Neural cell (in vitro differentiated cells): ENCODE measurements at regions not wholly inside any gene's neighbourhood (a gene's known extent, or its start where the extent isn't known, plus 50 kb on each side); places are given as distances from the start of the nearest gene placed in this dataset.

ENCODE experiments used
- H2AFZ ChIP-seq: fragments of 200-600, 300-800 bp; sonication (generic), shearing (Covaris generic); 2 replicates; pipeline ENCODE4 v1.6.0; 2014; ENCODE audit warnings: low read depth, mild to moderate bottlenecking, antibody characterized with exemption, low read length, moderate library complexity
- H3F3A ChIP-seq: fragments of 200-600 bp; shearing (Covaris generic); 2 replicates; pipeline ENCODE4 v1.6.1; 2016; ENCODE audit warnings: mild to moderate bottlenecking, moderate library complexity, mixed read lengths, antibody characterized with exemption, low read length; ENCODE audit not compliant: insufficient read depth, poor library complexity, severe bottlenecking
- H3K27ac ChIP-seq: fragments of 200-600, 300-800 bp; sonication (generic), shearing (Covaris generic); 2 replicates; pipeline ENCODE4 v1.5.1; 2014; ENCODE audit warnings: mild to moderate bottlenecking, low read length, moderate library complexity
- H3K27me3 ChIP-seq: fragments of 300-800, 200-600 bp; sonication (generic), shearing (Covaris generic); 2 replicates; pipeline ENCODE4 v1.6.0; 2014; ENCODE audit warnings: mild to moderate bottlenecking, low read depth, low read length, moderate library complexity; ENCODE audit not compliant: insufficient read depth
- H3K36me3 ChIP-seq: fragments of 300-800, 200-600 bp; sonication (generic), shearing (Covaris generic); 2 replicates; pipeline ENCODE4 v1.5.1; 2014; ENCODE audit warnings: mild to moderate bottlenecking, antibody characterized with exemption, low read length, moderate library complexity; ENCODE audit not compliant: insufficient read depth
- H3K4me2 ChIP-seq: fragments of 300-800, 200-600 bp; sonication (generic), shearing (Covaris generic); 2 replicates; pipeline ENCODE4 v1.6.0; 2014; ENCODE audit warnings: mild to moderate bottlenecking, low read length
- H3K4me3 ChIP-seq: fragments of 300-800, 200-600 bp; sonication (generic), shearing (Covaris generic); 2 replicates; pipeline ENCODE4 v1.5.1; 2014; ENCODE audit warnings: mild to moderate bottlenecking, low read length, moderate library complexity
- H3K79me2 ChIP-seq: fragments of 200-600 bp; shearing (Covaris generic); replicated peaks from 2 replicates; pipeline ENCODE4 v1.6.0; 2014; ENCODE audit warnings: mild to moderate bottlenecking, low read length, moderate library complexity; ENCODE audit not compliant: insufficient read depth
- H3K9ac ChIP-seq: fragments of 300-800, 200-600 bp; sonication (generic), shearing (Covaris generic); 2 replicates; pipeline ENCODE4 v1.6.1; 2016; ENCODE audit warnings: mild to moderate bottlenecking, low read length, mixed read lengths
- H3K9me2 ChIP-seq: fragments of 200-600 bp; shearing (Covaris generic); 2 replicates; pipeline ENCODE4 v1.6.1; 2016; ENCODE audit warnings: mild to moderate bottlenecking, low read length, mixed read lengths; ENCODE audit not compliant: insufficient read depth
- H3K9me3 ChIP-seq: fragments of 200-600, 300-800 bp; sonication (generic), shearing (Covaris generic); 2 replicates; pipeline ENCODE4 v1.6.1; 2016; ENCODE audit warnings: mild to moderate bottlenecking, mixed run types, low read length, moderate library complexity, mixed read lengths
- H4K20me1 ChIP-seq: fragments of 200-600 bp; shearing (Covaris generic); 2 replicates; pipeline ENCODE4 v1.6.1; 2016; ENCODE audit warnings: mild to moderate bottlenecking, mixed run types; ENCODE audit not compliant: insufficient read depth
- CTCF ChIP-seq: fragments of 450-650 bp; IDR thresholded peaks from 2 replicates; pipeline ENCODE4 v1.5.1; 2014; ENCODE audit warnings: antibody characterized with exemption, mild to moderate bottlenecking, moderate library complexity; ENCODE audit not compliant: poor library complexity, severe bottlenecking
- EP300 ChIP-seq: fragments of 450-650 bp; conservative IDR thresholded peaks from 2 replicates; pipeline ENCODE4 v1.6.1; 2014; ENCODE audit warnings: antibody characterized with exemption, mild to moderate bottlenecking, moderate library complexity; ENCODE audit not compliant: poor library complexity, severe bottlenecking
- EZH2 ChIP-seq: fragments of 200-600, 300-800 bp; shearing (Covaris generic), sonication (generic); IDR thresholded peaks from 2 replicates; pipeline ENCODE4 v1.6.1; 2014; ENCODE audit warnings: antibody characterized with exemption, low read length, borderline replicate concordance, mild to moderate bottlenecking; ENCODE audit not compliant: insufficient read depth, poor library complexity, severe bottlenecking
- MXI1 ChIP-seq: fragments of 450-650 bp; conservative IDR thresholded peaks from 2 replicates; pipeline ENCODE4 v1.6.1; 2014; ENCODE audit warnings: antibody characterized with exemption, mild to moderate bottlenecking; ENCODE audit not compliant: poor library complexity, severe bottlenecking
- POLR2AphosphoS5 ChIP-seq: IDR thresholded peaks from 2 replicates; pipeline ENCODE4 v1.6.1; 2012
- RAD21 ChIP-seq: fragments of 450-650 bp; conservative IDR thresholded peaks from 2 replicates; pipeline ENCODE4 v1.6.1; 2014; ENCODE audit warnings: antibody characterized with exemption, mild to moderate bottlenecking, moderate library complexity
- REST ChIP-seq: IDR thresholded peaks from 2 replicates; pipeline ENCODE4 v1.6.1; 2012; ENCODE audit warnings: borderline replicate concordance
- SMC3 ChIP-seq: fragments of 450-650 bp; conservative IDR thresholded peaks from 2 replicates; pipeline ENCODE4 v1.6.1; 2014; ENCODE audit warnings: antibody characterized with exemption, mild to moderate bottlenecking, moderate library complexity; ENCODE audit not compliant: poor library complexity
- TAF1 ChIP-seq: IDR thresholded peaks from 2 replicates; pipeline ENCODE4 v1.6.1; 2012; ENCODE audit warnings: low read depth

GRCh38 chr5:68387074-68387796 is 171.7 kb downstream of the PIK3R1 start:
- Histone ChIP-seq H3K9me2 (no peaks in the 10 kb centered on the region), H3K27me3 (no peaks in the 10 kb centered on the region), H3K9ac (peak overlapping the region; percentile 32), H3K27ac (peak overlapping the region; percentile 83), H3K4me3 (peak overlapping the region; percentile 2), H3F3A (no peaks in the 10 kb centered on the region), H3K4me2 (no peak overlapping the region), H3K36me3 (no peaks in the 10 kb centered on the region), H2AFZ (peak overlapping the region; percentile 1), H4K20me1 (no peaks in the 10 kb centered on the region), H3K79me2 (no peaks in the 10 kb centered on the region), H3K9me3 (peaks cover 4% of the 10 kb centered on the region)
- TF ChIP-seq RAD21 (peak; percentile 51), SMC3 (no peak), REST (peak; percentile 98), EP300 (peak; percentile 88), POLR2AphosphoS5 (peak; percentile 80), CTCF (peak; percentile 46), TAF1 (no peak), EZH2 (no peak), MXI1 (no peak)

- Histone ChIP-seq H3K9ac (no peak overlapping the region), H3K4me2 (no peak overlapping the region), H2AFZ (no peak overlapping the region), H3K79me2 (no peaks in the 10 kb centered on the region), H3F3A (no peaks in the 10 kb centered on the region), H3K4me3 (no peak overlapping the region), H3K9me2 (no peaks in the 10 kb centered on the region), H3K27ac (no peak overlapping the region), H3K27me3 (no peaks in the 10 kb centered on the region), H3K36me3 (no peaks in the 10 kb centered on the region), H4K20me1 (no peaks in the 10 kb centered on the region), H3K9me3 (peaks cover 4% of the 10 kb centered on the region)
- TF ChIP-seq SMC3 (no peak), MXI1 (no peak), EP300 (no peak), POLR2AphosphoS5 (no peak), TAF1 (no peak), RAD21 (no peak), CTCF (no peak), EZH2 (no peak), REST (no peak)
Measured at GRCh38 chr5:68389618-68390017, 174.1 kb downstream of the PIK3R1 start.
